GM18505 (cell line): ENCODE measurements at regions not wholly inside any gene's neighbourhood (a gene's known extent, or its start where the extent isn't known, plus 50 kb on each side); places are given as distances from the start of the nearest gene placed in this dataset.
"Not testable (repeated sequence)": the region's sequence is repeated elsewhere in the genome, so short reads cannot be mapped to it uniquely, and the experiment has no call there.

ENCODE experiments used
- ATAC-seq: cut with Tn5 transposase; IDR thresholded peaks from one replicate; pipeline ENCODE4 v1.9.1; 2021; ENCODE audit not compliant: unreplicated experiment
- POLR2A ChIP-seq: IDR thresholded peaks from 4 replicates; pipeline ENCODE4 v1.6.1; 2011; ENCODE audit warnings: borderline replicate concordance; ENCODE audit not compliant: insufficient read depth, insufficient read length; ENCODE audit errors: extremely low read depth

DNA sequence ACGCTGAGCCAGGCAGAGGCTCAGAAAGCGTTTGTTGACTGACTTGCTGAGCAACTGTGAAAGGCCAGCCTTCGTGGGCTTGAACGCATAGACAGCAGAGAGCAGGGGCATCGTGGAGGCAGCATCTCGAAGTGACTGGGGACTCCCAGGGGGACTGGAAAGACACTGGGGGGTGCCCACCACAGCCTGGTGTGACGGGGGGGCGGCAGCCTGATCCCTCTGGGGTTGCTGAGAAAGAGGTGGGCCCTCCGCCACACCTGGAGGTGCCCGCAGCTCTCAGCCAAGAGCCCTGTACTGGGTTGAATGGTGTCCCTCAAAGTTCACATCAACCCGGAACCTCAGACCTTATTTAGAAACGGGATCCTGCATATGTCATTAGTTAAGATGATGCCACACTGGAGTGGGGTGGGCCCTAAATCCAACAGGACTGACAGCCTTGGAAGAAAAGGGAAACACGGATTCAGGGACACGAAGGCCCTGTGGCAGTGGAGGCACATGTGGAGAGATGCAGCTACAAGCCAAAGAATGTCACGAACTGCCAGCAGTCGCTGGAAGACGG is 84.6 kb downstream of the RFLNA start:
- ATAC-seq = no peak
- TF ChIP-seq POLR2A = no peak

GRCh38 chr12:124378926-124379325 is 84.0 kb downstream of the RFLNA start:
- no peak for TF ChIP-seq POLR2A
- no peak for ATAC-seq

DNA sequence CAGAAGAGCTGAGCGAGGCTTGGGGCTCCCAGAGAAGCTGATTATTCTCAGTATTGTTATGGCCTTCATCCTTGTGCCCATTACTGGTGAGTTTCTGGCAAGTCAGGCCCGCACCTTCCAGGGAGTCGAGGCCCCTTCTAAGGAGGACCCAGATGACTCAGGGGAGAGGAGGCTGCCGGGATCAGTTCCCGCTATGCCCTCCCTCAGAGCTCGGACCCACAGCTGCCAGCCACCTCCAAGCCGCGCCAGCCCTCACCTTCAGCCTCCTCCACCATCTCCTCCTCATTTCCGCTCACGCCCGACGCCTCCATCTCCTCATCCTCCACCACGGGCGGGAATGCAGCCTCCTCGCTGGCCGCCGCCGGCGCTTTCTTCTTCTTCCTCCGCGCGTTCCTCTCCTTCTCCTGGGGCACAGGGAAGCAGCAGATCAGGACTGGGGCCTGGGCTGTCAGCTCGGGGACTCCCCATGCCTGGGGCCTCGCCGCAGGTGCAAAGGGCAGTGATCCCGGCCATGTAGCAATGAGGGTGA is 83.2 kb downstream of the RFLNA start:
- TF ChIP-seq POLR2A = no peak
- no peak for ATAC-seq

- no peak for TF ChIP-seq POLR2A
- ATAC-seq = no peak
Measured at GRCh38 chr12:124376435-124376834, 81.5 kb downstream of the RFLNA start.

- ATAC-seq = no peak
- no peak for TF ChIP-seq POLR2A
Measured at GRCh38 chr12:124375789-124376175, 80.9 kb downstream of the RFLNA start.

- no peak for TF ChIP-seq POLR2A
- ATAC-seq = no peak
Measured at GRCh38 chr12:124375141-124375788, 80.4 kb downstream of the RFLNA start.

DNA sequence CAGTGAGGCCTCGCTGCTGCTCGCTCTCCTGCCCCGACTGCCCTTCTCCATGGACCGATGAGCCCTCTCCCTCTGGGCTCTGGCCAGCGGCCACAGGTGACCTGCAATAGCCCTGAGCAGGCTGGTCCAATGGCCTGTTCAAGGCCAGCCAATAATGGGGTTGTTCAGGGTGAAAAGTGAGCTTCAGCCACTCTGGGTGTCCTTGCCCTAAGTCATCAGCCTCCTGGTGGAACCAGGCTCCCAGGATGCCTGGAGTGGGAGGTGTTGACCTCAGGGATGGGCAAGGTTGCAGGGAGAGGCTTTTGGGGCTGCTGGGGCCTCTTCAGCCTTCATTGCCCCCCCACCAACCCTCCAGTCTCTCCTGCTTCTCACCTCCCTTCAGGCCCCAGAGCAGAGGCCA is 79.7 kb downstream of the RFLNA start:
- TF ChIP-seq POLR2A = no peak
- no peak for ATAC-seq

DNA sequence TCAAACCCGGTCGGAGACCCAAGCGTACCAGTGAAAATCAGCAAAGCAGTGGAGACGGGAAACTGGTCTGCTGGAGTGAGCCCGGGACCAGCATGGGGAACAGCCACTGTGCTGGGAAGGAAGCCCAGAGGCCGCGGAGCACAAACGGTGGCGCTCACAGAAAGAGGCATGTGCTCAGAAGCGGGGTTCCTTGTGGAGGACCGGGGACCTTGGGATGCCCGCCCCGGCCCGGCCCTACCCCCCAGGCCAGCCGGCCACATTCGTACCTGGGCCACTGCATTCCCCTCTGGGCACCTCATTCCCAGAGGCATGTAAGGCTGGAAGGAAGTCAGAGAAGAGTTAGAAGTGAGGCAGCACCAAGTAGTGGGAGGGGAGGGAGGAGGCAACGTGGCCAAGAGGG is 79.3 kb downstream of the RFLNA start:
- ATAC-seq = no peak
- TF ChIP-seq POLR2A = no peak

GRCh38 chr12:124373701-124374100 is 78.8 kb downstream of the RFLNA start:
- not testable (repeated sequence) for ATAC-seq

DNA sequence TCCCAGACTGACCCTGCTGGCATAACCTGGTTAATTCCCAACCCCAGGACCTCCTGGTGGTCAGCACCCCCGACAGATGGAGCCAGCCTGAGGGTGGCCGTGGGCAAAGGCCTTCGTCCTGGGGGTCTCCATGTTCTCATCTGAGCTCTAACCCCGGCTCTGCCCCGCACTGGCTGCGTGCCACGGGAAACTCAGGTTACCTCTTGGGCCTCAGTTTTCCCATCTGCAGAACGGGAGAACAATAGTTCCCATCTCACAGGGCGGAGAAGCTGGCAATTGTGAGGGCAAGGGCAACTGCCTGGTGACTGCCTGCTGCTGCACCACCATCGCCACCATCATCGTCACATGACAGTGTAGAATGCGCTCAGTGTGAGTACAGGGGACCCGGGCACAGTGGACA is 77.9 kb downstream of the RFLNA start:
- no peak for ATAC-seq
- TF ChIP-seq POLR2A = no peak

DNA sequence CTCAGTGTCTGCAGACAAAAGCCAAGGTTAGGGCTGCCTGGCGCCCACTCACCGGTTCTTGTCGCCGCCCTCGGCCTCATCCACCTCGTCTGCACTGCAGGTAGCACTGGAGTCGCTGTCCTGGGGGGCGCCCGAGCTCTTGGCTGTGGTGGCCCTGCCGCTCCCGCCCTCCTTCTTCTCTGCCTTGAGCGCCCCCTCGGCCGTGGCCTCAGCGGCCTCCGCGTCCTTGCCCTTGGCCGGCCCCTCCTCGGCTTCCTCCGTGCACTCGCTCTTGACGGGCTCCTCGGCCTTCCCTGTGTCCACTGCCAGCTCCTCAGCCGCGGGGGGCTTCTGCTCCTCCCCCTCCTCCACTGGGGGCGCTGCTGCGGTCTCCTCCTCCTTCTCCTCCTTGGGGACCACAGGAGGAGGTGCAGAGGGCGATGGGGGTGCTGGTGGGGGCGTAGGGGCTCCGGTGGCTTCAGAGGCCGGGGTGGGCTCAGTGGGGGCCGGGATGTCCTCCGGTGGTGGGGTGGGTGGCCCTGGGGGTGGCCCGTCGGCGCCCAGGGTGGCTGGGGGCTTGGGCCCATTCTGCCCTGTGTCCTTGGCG is 77.2 kb downstream of the RFLNA start:
- TF ChIP-seq POLR2A = no peak
- ATAC-seq = no peak

DNA sequence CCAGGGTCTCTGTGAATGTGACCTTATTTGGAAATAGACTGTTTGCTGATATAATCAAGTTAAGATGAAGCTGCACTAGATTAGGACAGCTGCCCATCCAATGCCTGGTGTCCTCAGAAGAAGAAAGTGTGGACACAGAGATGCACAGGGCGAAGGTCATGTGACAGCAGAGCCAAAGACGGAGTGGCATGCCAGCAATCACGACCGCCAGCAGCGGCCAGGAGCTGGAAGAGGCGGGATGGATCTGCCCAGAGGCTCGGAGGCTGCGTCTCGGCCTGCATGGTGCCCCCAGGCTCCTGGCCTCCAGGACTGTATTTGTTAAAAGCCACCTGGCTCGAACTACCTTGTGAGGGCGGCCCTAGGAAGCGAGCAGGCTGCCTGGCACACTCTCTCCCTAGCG is 76.5 kb downstream of the RFLNA start:
- no peak for TF ChIP-seq POLR2A
- no peak for ATAC-seq

GRCh38 chr12:124370851-124371250 is 76.0 kb downstream of the RFLNA start:
- no peak for TF ChIP-seq POLR2A
- ATAC-seq = no peak

DNA sequence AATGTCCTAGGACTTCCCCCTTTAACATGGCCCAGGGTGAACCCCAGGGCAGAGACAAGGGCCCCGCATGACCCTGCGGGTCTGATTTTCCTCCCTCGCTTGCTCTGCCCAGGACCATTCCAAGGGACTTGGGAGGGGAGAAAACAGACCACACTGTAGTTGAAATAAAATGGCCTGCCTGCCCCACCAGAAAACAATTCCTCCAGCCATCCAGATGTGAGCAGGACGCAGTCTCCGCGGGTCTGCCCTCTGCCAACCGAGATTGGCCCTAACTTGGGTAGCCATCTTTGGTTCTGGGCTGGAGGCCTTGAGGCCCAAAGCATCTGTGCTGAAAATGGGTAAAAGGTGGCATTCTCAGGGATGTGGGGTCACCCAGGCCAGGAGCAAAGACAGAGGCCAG is 75.5 kb downstream of the RFLNA start:
- no peak for TF ChIP-seq POLR2A
- no peak for ATAC-seq
